ENCODE measurements at regions not wholly inside any gene's neighbourhood (a gene's known extent, or its start where the extent isn't known, plus 50 kb on each side); places are given as distances from the start of the nearest gene placed in this dataset.

GRCh38 chr5:5695266-5695665, 272.8 kb downstream of the ICE1 start:
- Histone ChIP-seq H3F3A (ENCODE audit: insufficient read depth, low read length) (no peaks in the 10 kb centered on the region), H3K9ac (ENCODE audit: low read length) (no peak overlapping the region), H3K27ac (ENCODE audit: low read depth, low read length, poor library complexity, severe bottlenecking) (no peak overlapping the region), H3K4me2 (ENCODE audit: low read length) (no peak overlapping the region), H3K79me2 (ENCODE audit: insufficient read depth, low read length) (no peaks in the 10 kb centered on the region), H3K9me2 (ENCODE audit: low read depth, low read length) (no peaks in the 10 kb centered on the region), H3K4me1 (ENCODE audit: insufficient read depth, low read length, severe bottlenecking) (no peaks in the 10 kb centered on the region), H3K4me3 (ENCODE audit: low read depth, low read length, poor library complexity, severe bottlenecking) (no peak overlapping the region), H4K20me1 (ENCODE audit: insufficient read depth, low read length) (no peaks in the 10 kb centered on the region), H2AFZ (ENCODE audit: low read length) (no peak overlapping the region), H3K36me3 (ENCODE audit: insufficient read depth, low read length) (no peaks in the 10 kb centered on the region), H3K9me3 (ENCODE audit: low read length) (no peaks in the 10 kb centered on the region), H3K27me3 (ENCODE audit: insufficient read depth, low read length) (no peaks in the 10 kb centered on the region)
- TF ChIP-seq CTCF (IDR thresholded peaks at IDR 0.05; ENCODE audit: low read length), result no peak
- TF ChIP-seq EZH2 (IDR thresholded peaks at IDR 0.05; ENCODE audit: borderline replicate concordance, low read length), result no peak

- Histone ChIP-seq H3K27ac (ENCODE audit: low read depth, low read length, poor library complexity, severe bottlenecking) (no peak overlapping the region), H3K9ac (ENCODE audit: low read length) (no peak overlapping the region), H3K4me1 (ENCODE audit: insufficient read depth, low read length, severe bottlenecking) (no peaks in the 10 kb centered on the region), H3F3A (ENCODE audit: insufficient read depth, low read length) (no peaks in the 10 kb centered on the region), H4K20me1 (ENCODE audit: insufficient read depth, low read length) (no peaks in the 10 kb centered on the region), H2AFZ (ENCODE audit: low read length) (no peak overlapping the region), H3K4me3 (ENCODE audit: low read depth, low read length, poor library complexity, severe bottlenecking) (no peak overlapping the region), H3K79me2 (ENCODE audit: insufficient read depth, low read length) (no peaks in the 10 kb centered on the region), H3K27me3 (ENCODE audit: insufficient read depth, low read length) (no peaks in the 10 kb centered on the region), H3K9me3 (ENCODE audit: low read length) (no peaks in the 10 kb centered on the region), H3K9me2 (ENCODE audit: low read depth, low read length) (no peaks in the 10 kb centered on the region), H3K36me3 (ENCODE audit: insufficient read depth, low read length) (no peaks in the 10 kb centered on the region), H3K4me2 (ENCODE audit: low read length) (no peak overlapping the region)
- TF ChIP-seq EZH2 (IDR thresholded peaks at IDR 0.05; ENCODE audit: borderline replicate concordance, low read length) (no peak), CTCF (IDR thresholded peaks at IDR 0.05; ENCODE audit: low read length) (no peak)
Observed at GRCh38 chr5:5688925-5689310, 266.4 kb downstream of the ICE1 start.

- no peaks in the 10 kb centered on the region for H3K9me2 ChIP-seq (ENCODE audit: low read depth, low read length)
- H3K27me3 ChIP-seq (ENCODE audit: insufficient read depth, low read length), result no peaks in the 10 kb centered on the region
- no peaks in the 10 kb centered on the region for H3K4me1 ChIP-seq (ENCODE audit: insufficient read depth, low read length, severe bottlenecking)
- no peaks in the 10 kb centered on the region for H3K36me3 ChIP-seq (ENCODE audit: insufficient read depth, low read length)
- H3K4me3 ChIP-seq (ENCODE audit: low read depth, low read length, poor library complexity, severe bottlenecking), result no peak overlapping the region
- no peak overlapping the region for H3K4me2 ChIP-seq (ENCODE audit: low read length)
- H3K9ac ChIP-seq (ENCODE audit: low read length), result no peak overlapping the region
- TF ChIP-seq EZH2 (IDR thresholded peaks at IDR 0.05; ENCODE audit: borderline replicate concordance, low read length), result no peak
- no peak for TF ChIP-seq CTCF (IDR thresholded peaks at IDR 0.05; ENCODE audit: low read length)
- no peaks in the 10 kb centered on the region for H3K9me3 ChIP-seq (ENCODE audit: low read length)
- H3K79me2 ChIP-seq (ENCODE audit: insufficient read depth, low read length), result no peaks in the 10 kb centered on the region
- no peak overlapping the region for H2AFZ ChIP-seq (ENCODE audit: low read length)
- H3K27ac ChIP-seq (ENCODE audit: low read depth, low read length, poor library complexity, severe bottlenecking), result no peak overlapping the region
- H4K20me1 ChIP-seq (ENCODE audit: insufficient read depth, low read length), result no peaks in the 10 kb centered on the region
- no peaks in the 10 kb centered on the region for H3F3A ChIP-seq (ENCODE audit: insufficient read depth, low read length)
Observed at GRCh38 chr5:5688194-5688924, 265.9 kb downstream of the ICE1 start.
